Thyroid gland (tissue), 4 donors: ENCODE measurements at regions not wholly inside any gene's neighbourhood (a gene's known extent, or its start where the extent isn't known, plus 50 kb on each side); places are given as distances from the start of the nearest gene placed in this dataset.

Experiments
- CTCF ChIP-seq, 6 experiments: fragments of 200-600 bp in 3 of 6; fragments of 450-650 bp in 3 of 6; sonication (generic) in 3 of 6; IDR thresholded peaks; one replicate each; pipeline ENCODE4 v1.5.1; 2016 to 2019; ENCODE audit warnings: antibody characterized with exemption in 6 of 6, mild to moderate bottlenecking in 2 of 6, inconsistent platforms in 1 of 6, moderate library complexity in 1 of 6
- POLR2A ChIP-seq, 2 donors: fragments of 450-650 bp; IDR thresholded peaks; one replicate each; pipeline ENCODE4 v1.6.1; 2017; ENCODE audit warnings: antibody characterized with exemption in 2 of 2, mild to moderate bottlenecking in 2 of 2, moderate library complexity in 1 of 2

- no peak for TF ChIP-seq CTCF (IDR thresholded peaks at IDR 0.05)
- TF ChIP-seq POLR2A (IDR thresholded peaks at IDR 0.05), result no peak
These were observed 433.4 kb downstream of the TAF11L14 start for GRCh38 chr5:18067615-18068014.
